ENCODE measurements at regions not wholly inside any gene's neighbourhood (a gene's known extent, or its start where the extent isn't known, plus 50 kb on each side); places are given as distances from the start of the nearest gene placed in this dataset.
"Not testable (repeated sequence)": the region's sequence is repeated elsewhere in the genome, so short reads cannot be mapped to it uniquely, and the experiment has no call there.

- no peak overlapping the region for H3K4me3 Mint-ChIP-seq
- Histone ChIP-seq H3K4me1 (ENCODE audit: insufficient read depth, low read length) (no peaks in the 10 kb centered on the region), H2AFZ (ENCODE audit: low read length) (no peak overlapping the region), H3K79me1 (ENCODE audit: insufficient read depth, low read depth, low read length, poor library complexity, severe bottlenecking) (no peaks in the 10 kb centered on the region), H4K91ac (ENCODE audit: insufficient read length, low read depth, low read length) (no peak overlapping the region), H2BK120ac (ENCODE audit: low read depth, low read length, poor library complexity, severe bottlenecking) (no peak overlapping the region), H3K9ac (ENCODE audit: extremely low read depth, insufficient read length, low read length) (no peak overlapping the region), H4K5ac (ENCODE audit: insufficient read length, low read depth, low read length) (no peak overlapping the region), H4K8ac (replicated peaks; ENCODE audit: insufficient read length, low read depth, low read length) (no peak overlapping the region), H2BK20ac (ENCODE audit: low read depth, low read length, poor library complexity, severe bottlenecking) (no peak overlapping the region), H3K4ac (ENCODE audit: low read depth, low read length) (no peak overlapping the region), H3K23me2 (ENCODE audit: insufficient read length, low read depth, low read length, poor library complexity, severe bottlenecking) (no peaks in the 10 kb centered on the region), H2BK12ac (ENCODE audit: insufficient read length, low read depth, low read length) (no peak overlapping the region), H3K27ac (ENCODE audit: insufficient read length, low read depth, low read length) (no peak overlapping the region), H4K20me1 (ENCODE audit: control insufficient read depth, insufficient read depth, insufficient read length) (no peaks in the 10 kb centered on the region), H3K14ac (ENCODE audit: insufficient read depth, low read length) (no peak overlapping the region), H3T11ph (ENCODE audit: low read length) (no peak overlapping the region), H3K56ac (ENCODE audit: insufficient read length, low read depth, low read length) (no peak overlapping the region), H3K27me3 (ENCODE audit: insufficient read depth, low read length) (no peaks in the 10 kb centered on the region), H2AK5ac (ENCODE audit: insufficient read length, low read length) (no peak overlapping the region), H2BK15ac (ENCODE audit: low read depth, low read length) (no peak overlapping the region), H3K79me2 (ENCODE audit: insufficient read depth, low read length) (no peaks in the 10 kb centered on the region), H3K23ac (ENCODE audit: insufficient read length, low read depth, low read length) (no peak overlapping the region), H3K9me3 (ENCODE audit: control insufficient read depth, low read depth, low read length) (no peaks in the 10 kb centered on the region), H3K4me2 (ENCODE audit: insufficient read depth, insufficient read length, low read length) (no peak overlapping the region), H2BK5ac (ENCODE audit: insufficient read length, low read length) (no peak overlapping the region), H3K18ac (ENCODE audit: insufficient read length, low read depth, low read length) (no peak overlapping the region)
- H3K27ac Mint-ChIP-seq = no peak overlapping the region
- TF ChIP-seq, protein P1, sequence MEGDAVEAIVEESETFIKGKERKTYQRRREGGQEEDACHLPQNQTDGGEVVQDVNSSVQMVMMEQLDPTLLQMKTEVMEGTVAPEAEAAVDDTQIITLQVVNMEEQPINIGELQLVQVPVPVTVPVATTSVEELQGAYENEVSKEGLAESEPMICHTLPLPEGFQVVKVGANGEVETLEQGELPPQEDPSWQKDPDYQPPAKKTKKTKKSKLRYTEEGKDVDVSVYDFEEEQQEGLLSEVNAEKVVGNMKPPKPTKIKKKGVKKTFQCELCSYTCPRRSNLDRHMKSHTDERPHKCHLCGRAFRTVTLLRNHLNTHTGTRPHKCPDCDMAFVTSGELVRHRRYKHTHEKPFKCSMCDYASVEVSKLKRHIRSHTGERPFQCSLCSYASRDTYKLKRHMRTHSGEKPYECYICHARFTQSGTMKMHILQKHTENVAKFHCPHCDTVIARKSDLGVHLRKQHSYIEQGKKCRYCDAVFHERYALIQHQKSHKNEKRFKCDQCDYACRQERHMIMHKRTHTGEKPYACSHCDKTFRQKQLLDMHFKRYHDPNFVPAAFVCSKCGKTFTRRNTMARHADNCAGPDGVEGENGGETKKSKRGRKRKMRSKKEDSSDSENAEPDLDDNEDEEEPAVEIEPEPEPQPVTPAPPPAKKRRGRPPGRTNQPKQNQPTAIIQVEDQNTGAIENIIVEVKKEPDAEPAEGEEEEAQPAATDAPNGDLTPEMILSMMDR (conservative IDR thresholded peaks at IDR 0.05) = no peak
- H3K36me3 Mint-ChIP-seq (ENCODE audit: insufficient read depth in 1 of 3, low read depth in 3 of 3) = peaks cover 0 to 7% (median 3%) of the 10 kb centered on the region in 3 experiments; a peak in 4 of 7 replicates
- peaks cover 0 to 4% of the 10 kb centered on the region in 2 experiments; a peak in 3 of 5 replicates for H3K9me3 Mint-ChIP-seq
- H3K4me1 Mint-ChIP-seq = peaks cover 3% of the 10 kb centered on the region in 2 experiments; a peak in 1 of 4 replicates
- no CpG with 5 or more reads among the region's 1 CpG for WGBS (ENCODE audit: extremely low coverage, insufficient read length, low lambda C conversion rate)
- no peaks in the 10 kb centered on the region for H3K27me3 Mint-ChIP-seq (ENCODE audit: low read depth)
- DNase-seq = no peak
These were observed 517.5 kb downstream of the IRS1 start for GRCh38 chr2:226282151-226282550.

DNA sequence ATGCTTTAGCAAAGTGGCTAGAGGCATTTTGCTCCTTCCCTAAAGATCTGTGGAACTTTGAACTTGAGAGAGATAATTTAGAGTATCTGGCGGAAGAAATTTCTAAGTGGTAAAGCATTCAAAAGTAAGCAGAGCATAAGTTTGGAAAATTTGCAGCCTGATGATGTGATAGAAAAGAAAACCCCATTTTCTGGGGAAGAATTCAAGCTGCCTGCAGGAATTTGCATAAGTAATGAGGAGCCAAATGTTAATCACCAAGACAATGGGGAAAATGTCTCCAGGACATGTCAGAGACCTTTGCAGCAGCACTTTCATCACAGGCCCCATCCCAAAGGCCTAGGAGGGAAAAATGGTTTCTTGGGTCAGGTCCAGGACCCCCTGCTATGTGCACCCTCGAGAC lies 519.5 kb downstream of the IRS1 start:
- not testable (repeated sequence) for H3K9me3 ChIP-seq (ENCODE audit: control insufficient read depth, low read depth, low read length); H3K9me3 Mint-ChIP-seq; H2BK15ac ChIP-seq (ENCODE audit: low read depth, low read length); H2BK20ac ChIP-seq (ENCODE audit: low read depth, low read length, poor library complexity, severe bottlenecking); H3K79me1 ChIP-seq (ENCODE audit: insufficient read depth, low read depth, low read length, poor library complexity, severe bottlenecking); H3K36me3 Mint-ChIP-seq (ENCODE audit: insufficient read depth in 1 of 3, low read depth in 3 of 3); H4K20me1 ChIP-seq (ENCODE audit: control insufficient read depth, insufficient read depth, insufficient read length); H4K5ac ChIP-seq (ENCODE audit: insufficient read length, low read depth, low read length); H2BK12ac ChIP-seq (ENCODE audit: insufficient read length, low read depth, low read length); H3K23ac ChIP-seq (ENCODE audit: insufficient read length, low read depth, low read length); H3K4me3 Mint-ChIP-seq; H3K27ac ChIP-seq (ENCODE audit: insufficient read length, low read depth, low read length); H2BK5ac ChIP-seq (ENCODE audit: insufficient read length, low read length); H3K4me2 ChIP-seq (ENCODE audit: insufficient read depth, insufficient read length, low read length); H3K79me2 ChIP-seq (ENCODE audit: insufficient read depth, low read length); H3K23me2 ChIP-seq (ENCODE audit: insufficient read length, low read depth, low read length, poor library complexity, severe bottlenecking); H3K18ac ChIP-seq (ENCODE audit: insufficient read length, low read depth, low read length); H3K9ac ChIP-seq (ENCODE audit: extremely low read depth, insufficient read length, low read length); H3K4me1 ChIP-seq (ENCODE audit: insufficient read depth, low read length); H3K27me3 ChIP-seq (ENCODE audit: insufficient read depth, low read length); H4K91ac ChIP-seq (ENCODE audit: insufficient read length, low read depth, low read length); H4K8ac ChIP-seq (replicated peaks; ENCODE audit: insufficient read length, low read depth, low read length); H2AFZ ChIP-seq (ENCODE audit: low read length); H2BK120ac ChIP-seq (ENCODE audit: low read depth, low read length, poor library complexity, severe bottlenecking); H3K4ac ChIP-seq (ENCODE audit: low read depth, low read length); H3K4me1 Mint-ChIP-seq; H3K14ac ChIP-seq (ENCODE audit: insufficient read depth, low read length); H2AK5ac ChIP-seq (ENCODE audit: insufficient read length, low read length); H3K27me3 Mint-ChIP-seq (ENCODE audit: low read depth); H3K27ac Mint-ChIP-seq; DNase-seq; H3K56ac ChIP-seq (ENCODE audit: insufficient read length, low read depth, low read length); H3T11ph ChIP-seq (ENCODE audit: low read length)
- no CpG with 5 or more reads among the region's 2 CpGs for WGBS (ENCODE audit: extremely low coverage, insufficient read length, low lambda C conversion rate)

Data from H9 (cell line).